Right atrium auricular region (tissue), 2 donors: ENCODE measurements at regions not wholly inside any gene's neighbourhood (a gene's known extent, or its start where the extent isn't known, plus 50 kb on each side); places are given as distances from the start of the nearest gene placed in this dataset.

Experiments
- DNase-seq: peaks from one replicate; pipeline ENCODE4 v3.0.0-alpha.2; 2019; ENCODE audit warnings: low spot score
- H3K27ac ChIP-seq, 2 donors: fragments of 200-600 bp; sonication (generic); 1 replicate in 1 of 2; 2 replicates in 1 of 2; pipeline ENCODE4 v1.5.1; 2016 to 2019
- H3K27me3 ChIP-seq, 2 donors: fragments of 200-600 bp; sonication (generic); one replicate each; pipeline versions ENCODE4 v1.5.1 to v1.6.0; 2017 to 2019
- H3K36me3 ChIP-seq: fragments of 200-600 bp; sonication (generic); one replicate; pipeline ENCODE4 v1.5.1; 2016
- H3K4me1 ChIP-seq, 2 donors: fragments of 200-600 bp; sonication (generic); one replicate each; pipeline versions ENCODE4 v1.5.1 to v1.6.0; 2017 to 2019
- H3K4me3 ChIP-seq, 2 donors: fragments of 200-600 bp; sonication (generic); 1 replicate in 1 of 2; 2 replicates in 1 of 2; pipeline ENCODE4 v1.5.1; 2017 to 2019; ENCODE audit warnings: mild to moderate bottlenecking in 1 of 2, moderate library complexity in 1 of 2
- H3K9me3 ChIP-seq, 2 donors: fragments of 200-600 bp; sonication (generic); one replicate each; pipeline ENCODE4 v1.5.1; 2019
- CTCF ChIP-seq, 2 donors: fragments of 200-600 bp; sonication (generic); IDR thresholded peaks; one replicate each; pipeline ENCODE4 v1.5.1; 2019; ENCODE audit warnings: antibody characterized with exemption in 2 of 2

GRCh38 chr20:62584671-62585460 is 57.4 kb upstream of the SLCO4A1 start:
- no peak for TF ChIP-seq CTCF (IDR thresholded peaks at IDR 0.05)
- peaks cover 0 to 20% of the 10 kb centered on the region in 2 donors for H3K4me1 ChIP-seq
- H3K36me3 ChIP-seq, result no peaks in the 10 kb centered on the region
- H3K27ac ChIP-seq, result no peak overlapping the region
- no peaks in the 10 kb centered on the region for H3K27me3 ChIP-seq
- H3K4me3 ChIP-seq, result no peak overlapping the region
- no peak for DNase-seq
- H3K9me3 ChIP-seq, result no peaks in the 10 kb centered on the region

- no peak for TF ChIP-seq CTCF (IDR thresholded peaks at IDR 0.05)
- Histone ChIP-seq H3K27me3 (no peaks in the 10 kb centered on the region), H3K27ac (no peak overlapping the region), H3K9me3 (no peaks in the 10 kb centered on the region), H3K4me1 (peaks cover 0 to 24% of the 10 kb centered on the region in 2 donors), H3K36me3 (no peaks in the 10 kb centered on the region), H3K4me3 (no peak overlapping the region)
- DNase-seq, result no peak
Measured at GRCh38 chr20:62585461-62585970, 56.8 kb upstream of the SLCO4A1 start.

- Histone ChIP-seq H3K36me3 (no peaks in the 10 kb centered on the region), H3K27me3 (no peaks in the 10 kb centered on the region)
- no peak for DNase-seq
Measured at GRCh38 chr20:62586799-62587198, 55.5 kb upstream of the SLCO4A1 start.

GRCh38 chr20:62587757-62588402 is 54.4 kb upstream of the SLCO4A1 start:
- TF ChIP-seq CTCF (IDR thresholded peaks at IDR 0.05), result no peak
- Histone ChIP-seq H3K4me1 (peaks cover 0 to 13% of the 10 kb centered on the region in 2 donors), H3K4me3 (no peak overlapping the region), H3K36me3 (no peaks in the 10 kb centered on the region), H3K27ac (no peak overlapping the region), H3K9me3 (no peaks in the 10 kb centered on the region), H3K27me3 (no peaks in the 10 kb centered on the region)
- no peak for DNase-seq

More at GRCh38 chr20:62586799-62587198, 55.5 kb upstream of the SLCO4A1 start:
- Histone ChIP-seq H3K4me3 (no peak overlapping the region), H3K27ac (no peak overlapping the region), H3K4me1 (peaks cover 0 to 24% of the 10 kb centered on the region in 2 donors), H3K9me3 (no peaks in the 10 kb centered on the region)
- TF ChIP-seq CTCF (IDR thresholded peaks at IDR 0.05), result no peak

- no peaks in the 10 kb centered on the region for H3K36me3 ChIP-seq
- H3K4me3 ChIP-seq, result no peak overlapping the region
- H3K9me3 ChIP-seq, result no peaks in the 10 kb centered on the region
- no peak for DNase-seq
- H3K27ac ChIP-seq, result no peak overlapping the region
- H3K4me1 ChIP-seq, result peaks cover 0 to 12% of the 10 kb centered on the region in 2 donors
- no peaks in the 10 kb centered on the region for H3K27me3 ChIP-seq
- no peak for TF ChIP-seq CTCF (IDR thresholded peaks at IDR 0.05)
Measured at GRCh38 chr20:62588458-62589149, 53.7 kb upstream of the SLCO4A1 start.
